NCI-H510A (cell line): ENCODE measurements at regions not wholly inside any gene's neighbourhood (a gene's known extent, or its start where the extent isn't known, plus 50 kb on each side); places are given as distances from the start of the nearest gene placed in this dataset.

Source experiments
- DNase-seq: peaks from one replicate; lab custom pipeline; 2025; lab: John Stamatoyannopoulos, UW

DNA sequence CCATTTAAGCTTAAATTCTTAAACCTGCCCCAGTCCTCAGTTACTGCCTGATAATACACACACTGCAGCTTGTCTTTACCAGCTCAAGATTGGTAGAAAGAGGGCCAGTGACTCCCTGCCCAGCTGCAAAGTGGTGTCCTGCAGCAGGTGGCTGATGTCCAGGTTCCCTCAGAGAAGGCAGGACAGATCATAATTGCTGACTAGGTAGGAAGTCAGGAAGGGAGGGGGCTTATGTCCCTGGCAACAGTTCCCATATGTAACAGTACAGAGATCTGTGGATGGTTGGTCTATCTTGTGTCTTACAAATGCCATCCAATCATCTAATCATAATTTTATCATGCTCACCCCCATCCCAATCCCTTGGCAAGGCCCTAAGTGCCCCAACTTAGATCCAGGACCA lies 492.1 kb upstream of the PPP2R3A start:
- no peak for DNase-seq

GRCh38 chr3:135487261-135487660 lies 478.3 kb upstream of the PPP2R3A start:
- DNase-seq = no peak

- DNase-seq = no peak
These were observed 475.2 kb upstream of the PPP2R3A start for GRCh38 chr3:135490219-135490915.

DNA sequence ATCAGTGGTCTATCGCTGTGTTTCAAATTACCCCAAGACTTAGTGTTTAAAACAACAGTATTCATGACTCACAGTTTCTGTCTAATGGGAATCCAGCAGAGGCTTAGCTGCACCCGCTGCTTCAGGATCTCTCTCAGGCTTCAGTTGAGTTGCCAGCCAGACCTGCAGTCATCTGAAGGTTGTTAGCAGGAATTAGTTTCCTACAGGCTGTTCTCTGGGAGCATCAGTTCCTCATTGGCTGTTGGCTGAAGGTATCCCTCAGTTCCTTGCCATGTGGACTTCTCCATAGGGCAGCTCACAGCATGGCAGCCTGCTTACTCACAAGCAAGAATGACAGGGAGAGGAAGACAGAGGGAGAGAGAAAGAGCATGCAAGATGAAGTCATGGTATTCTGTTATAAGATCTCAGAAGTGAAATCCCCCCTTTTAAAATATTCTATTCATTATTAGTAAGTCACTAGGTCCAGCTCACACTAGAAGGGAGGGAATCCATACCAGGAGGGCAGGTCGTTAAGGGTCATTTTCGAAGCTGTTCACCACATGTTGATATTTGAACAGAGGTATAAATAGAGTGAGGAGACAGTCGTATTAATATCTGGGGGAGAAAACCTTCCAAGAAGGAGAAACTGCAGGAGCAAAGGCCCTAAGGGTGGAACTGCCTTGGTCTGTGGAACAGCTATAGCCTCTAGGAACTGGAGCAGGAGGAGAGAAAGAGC lies 473.9 kb upstream of the PPP2R3A start:
- DNase-seq = no peak

DNA sequence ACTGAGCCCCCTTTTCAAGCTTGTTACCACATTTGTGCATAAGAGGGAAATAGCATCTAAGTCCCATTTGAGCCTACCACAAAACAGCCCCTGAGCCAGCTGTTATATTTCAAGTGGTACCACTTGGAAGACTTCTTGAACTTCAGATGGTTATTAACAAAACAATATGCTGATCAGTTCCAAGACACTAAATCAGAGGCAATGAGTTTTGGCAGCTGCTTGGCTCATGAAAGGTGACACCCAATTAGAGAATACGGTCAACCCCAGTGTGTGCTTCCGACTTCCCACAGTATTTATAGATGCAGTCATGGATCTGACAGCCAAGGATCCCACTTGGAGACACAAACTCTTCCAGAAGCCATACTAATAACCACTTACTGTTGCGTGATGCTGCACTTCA lies 469.6 kb upstream of the PPP2R3A start:
- no peak for DNase-seq

- no peak for DNase-seq
These were observed 467.5 kb upstream of the PPP2R3A start for GRCh38 chr3:135497979-135498378.

GRCh38 chr3:135499426-135499825 lies 466.1 kb upstream of the PPP2R3A start:
- no peak for DNase-seq

GRCh38 chr3:135500034-135500433 lies 465.5 kb upstream of the PPP2R3A start:
- no peak for DNase-seq

GRCh38 chr3:135503065-135503759 lies 462.3 kb upstream of the PPP2R3A start:
- DNase-seq = no peak

DNA sequence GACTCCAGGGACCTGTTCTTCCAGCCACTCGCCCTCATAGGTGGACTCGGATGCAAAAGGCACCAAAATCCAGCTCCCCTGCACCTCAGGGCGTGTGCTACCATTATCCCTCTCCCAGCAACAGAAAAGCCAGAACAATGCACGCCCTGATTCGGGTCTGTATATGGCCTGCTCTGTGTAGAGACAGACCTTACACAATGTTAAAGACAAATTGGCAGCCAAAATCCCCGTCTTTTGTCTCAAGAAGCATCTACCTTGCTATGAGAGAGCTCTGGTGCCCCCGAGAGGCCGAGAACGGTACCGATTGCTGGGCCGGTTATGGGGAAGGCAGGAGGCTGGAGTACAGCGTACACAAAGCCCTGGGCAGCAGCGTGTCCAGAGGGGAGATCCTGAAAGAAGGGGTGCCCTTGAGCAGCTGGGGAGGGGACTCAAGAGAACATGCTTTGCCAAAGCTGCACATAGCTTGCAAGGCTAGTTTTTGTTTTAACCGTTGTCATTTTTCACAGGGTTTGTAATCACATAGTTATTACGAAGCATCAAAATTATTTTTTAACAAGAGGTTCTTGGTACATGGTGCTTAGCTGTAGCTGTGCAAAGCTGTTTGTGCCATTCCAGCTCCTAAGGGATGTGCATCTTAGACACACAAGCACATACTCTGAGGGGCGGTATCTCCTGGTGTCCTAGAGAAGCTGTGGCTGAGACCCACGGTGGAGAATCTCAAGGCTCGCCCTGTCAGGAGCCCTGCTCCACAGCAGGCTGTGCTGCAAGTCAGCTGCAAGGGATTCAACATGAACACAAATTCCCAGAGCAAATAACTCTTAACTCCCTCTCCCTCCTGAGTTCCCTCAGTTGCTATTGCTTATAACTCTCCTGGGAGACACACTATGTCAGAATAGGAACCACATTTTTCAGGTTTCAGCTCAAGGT lies 461.5 kb upstream of the PPP2R3A start:
- no peak for DNase-seq

- no peak for DNase-seq
These were observed 452.1 kb upstream of the PPP2R3A start for GRCh38 chr3:135513106-135514059.

DNA sequence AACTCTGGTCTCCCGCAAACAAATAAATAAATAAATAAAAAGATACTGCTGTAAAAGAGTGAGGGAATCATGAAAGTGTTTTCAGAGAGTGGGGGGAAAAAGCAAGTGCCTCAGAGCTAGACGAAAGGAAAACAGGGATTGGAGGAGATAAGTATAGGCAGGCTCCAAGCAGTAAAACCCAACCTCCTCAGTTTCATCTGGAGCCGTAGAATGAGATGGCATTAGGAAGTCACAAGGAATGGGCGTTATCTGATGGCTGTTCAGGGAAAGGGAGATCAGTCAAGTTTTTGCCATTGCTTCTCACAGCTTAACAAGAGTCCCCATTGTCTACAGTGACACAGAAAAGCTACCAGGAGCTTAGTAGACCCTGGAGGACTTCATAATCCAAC lies 451.5 kb upstream of the PPP2R3A start:
- no peak for DNase-seq

DNA sequence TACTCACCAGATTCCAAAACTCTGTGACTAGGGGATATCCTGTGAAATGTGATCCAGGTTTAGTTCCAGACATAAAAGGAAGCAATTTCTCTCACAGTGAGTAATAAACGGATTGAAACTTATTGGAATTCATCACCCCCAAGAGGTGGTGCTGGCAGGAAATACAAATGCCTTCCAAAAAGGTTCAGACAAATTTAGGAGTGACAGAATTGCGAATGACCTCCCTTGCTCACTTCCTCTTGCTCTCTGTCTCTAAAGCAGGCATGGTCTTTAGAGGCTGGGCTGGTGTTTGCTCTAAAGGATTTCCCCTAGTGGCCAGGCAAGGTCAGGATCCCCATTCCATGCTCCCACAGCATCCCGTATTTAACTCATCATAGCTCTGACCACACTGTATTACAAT lies 449.4 kb upstream of the PPP2R3A start:
- DNase-seq = no peak

DNA sequence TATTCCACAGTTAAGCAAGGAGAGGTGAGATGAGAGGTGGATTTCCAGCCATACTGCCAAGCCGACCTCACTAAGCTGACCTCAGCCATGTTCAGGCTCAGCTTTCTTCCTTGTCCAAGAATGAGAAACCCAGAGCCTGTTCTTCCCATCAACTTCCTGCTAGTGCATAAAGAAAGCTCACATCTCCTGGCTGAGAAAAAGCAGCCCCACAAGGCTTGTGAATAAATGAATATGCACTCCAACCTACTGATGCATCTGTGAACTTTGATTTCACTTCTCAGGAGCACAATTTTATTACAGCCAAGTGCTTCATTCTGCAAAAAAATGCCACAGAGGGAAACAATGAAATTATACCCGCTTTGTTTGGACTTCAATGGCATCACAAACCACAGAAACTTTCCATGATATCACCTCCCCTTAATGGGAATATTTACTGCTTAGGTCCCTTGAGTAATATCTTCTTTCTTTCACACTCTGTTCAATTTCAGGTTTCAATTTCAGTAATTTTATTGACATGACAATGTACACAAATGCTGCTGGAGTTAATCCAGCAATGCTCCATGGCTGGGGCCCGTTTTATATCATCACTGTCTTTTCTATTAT lies 437.0 kb upstream of the PPP2R3A start:
- no peak for DNase-seq

- DNase-seq = peak; percentile 76
These were observed 433.5 kb upstream of the PPP2R3A start for GRCh38 chr3:135532021-135532420.

- DNase-seq = no peak
These were observed 427.4 kb upstream of the PPP2R3A start for GRCh38 chr3:135538123-135538522.

DNA sequence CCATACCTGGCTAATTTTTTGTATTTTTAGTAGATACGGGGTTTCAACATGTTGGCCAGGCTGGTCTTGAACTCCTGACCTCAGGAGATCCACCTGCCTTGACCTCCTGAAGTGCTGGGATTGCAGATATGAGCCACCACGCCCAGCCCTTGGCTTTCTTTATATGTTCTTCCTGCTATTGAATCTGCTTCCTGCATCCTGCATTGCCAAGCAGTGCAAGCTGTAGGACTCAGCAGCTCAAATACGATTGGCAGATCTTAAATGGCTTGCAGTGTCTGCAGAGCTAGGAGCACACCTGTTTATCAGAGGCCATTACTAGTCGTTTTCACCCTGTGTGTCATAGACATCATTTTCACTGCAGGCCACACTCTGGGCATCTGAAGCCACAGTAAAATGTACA lies 426.2 kb upstream of the PPP2R3A start:
- DNase-seq = no peak

- DNase-seq = no peak
These were observed 425.7 kb upstream of the PPP2R3A start for GRCh38 chr3:135539854-135540253.

DNA sequence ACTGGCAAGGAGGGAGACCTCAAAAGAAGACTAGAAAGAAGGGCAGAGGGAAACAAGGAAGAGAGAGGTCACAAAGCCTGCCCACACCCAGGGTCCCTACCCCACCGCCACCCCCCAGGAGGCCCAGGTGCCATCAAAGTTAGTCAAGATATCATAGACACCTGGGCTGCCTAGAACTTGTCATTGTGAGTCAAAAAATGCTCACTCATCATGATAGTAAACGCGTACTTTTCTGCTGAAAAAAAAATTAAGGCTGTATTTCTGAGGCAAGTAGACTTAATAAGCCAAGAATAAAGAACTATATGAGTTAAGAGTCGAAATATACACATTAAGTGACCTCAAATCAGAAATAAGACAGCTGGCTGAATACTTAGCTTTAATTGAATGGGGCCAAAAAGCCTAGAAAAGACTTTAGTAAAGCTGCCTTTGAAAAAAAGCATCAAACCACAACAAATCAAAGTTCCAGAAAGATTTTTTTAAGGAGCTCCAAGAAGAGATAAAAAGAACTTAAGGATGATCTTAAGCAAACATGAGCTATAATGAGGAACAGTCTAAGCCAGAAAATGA lies 415.5 kb upstream of the PPP2R3A start:
- no peak for DNase-seq

- no peak for DNase-seq
These were observed 409.4 kb upstream of the PPP2R3A start for GRCh38 chr3:135556174-135556573.
